BLaER1 (cell line): ENCODE measurements at regions not wholly inside any gene's neighbourhood (a gene's known extent, or its start where the extent isn't known, plus 50 kb on each side); places are given as distances from the start of the nearest gene placed in this dataset.

Experiments
- H3K27ac ChIP-seq: shearing (Covaris generic); formaldehyde crosslinking; 2 replicates; pipeline ENCODE4 v1.8.1; 2022
- H3K27me3 ChIP-seq: shearing (Covaris generic); formaldehyde crosslinking; 2 replicates; pipeline ENCODE4 v1.8.1; 2022
- H3K36me3 ChIP-seq: shearing (Covaris generic); formaldehyde crosslinking; 2 replicates; pipeline ENCODE4 v1.8.1; 2022
- H3K4me1 ChIP-seq: shearing (Covaris generic); formaldehyde crosslinking; 2 replicates; pipeline ENCODE4 v1.8.1; 2022
- H3K4me2 ChIP-seq: shearing (Covaris generic); formaldehyde crosslinking; 2 replicates; pipeline ENCODE4 v1.8.1; 2022
- H3K4me3 ChIP-seq: shearing (Covaris generic); formaldehyde crosslinking; 2 replicates; pipeline ENCODE4 v1.8.1; 2022
- H3K9ac ChIP-seq: shearing (Covaris generic); formaldehyde crosslinking; 2 replicates; pipeline ENCODE4 v1.8.1; 2022
- H3K9me3 ChIP-seq: shearing (Covaris generic); formaldehyde crosslinking; 2 replicates; pipeline ENCODE4 v1.8.1; 2022
- H4K20me1 ChIP-seq: shearing (Covaris generic); formaldehyde crosslinking; 2 replicates; pipeline ENCODE4 v1.8.1; 2022
- Cebpa-rat ChIP-seq: shearing (Covaris generic); IDR thresholded peaks from 2 replicates; pipeline ENCODE4 v1.8.1; 2022

DNA sequence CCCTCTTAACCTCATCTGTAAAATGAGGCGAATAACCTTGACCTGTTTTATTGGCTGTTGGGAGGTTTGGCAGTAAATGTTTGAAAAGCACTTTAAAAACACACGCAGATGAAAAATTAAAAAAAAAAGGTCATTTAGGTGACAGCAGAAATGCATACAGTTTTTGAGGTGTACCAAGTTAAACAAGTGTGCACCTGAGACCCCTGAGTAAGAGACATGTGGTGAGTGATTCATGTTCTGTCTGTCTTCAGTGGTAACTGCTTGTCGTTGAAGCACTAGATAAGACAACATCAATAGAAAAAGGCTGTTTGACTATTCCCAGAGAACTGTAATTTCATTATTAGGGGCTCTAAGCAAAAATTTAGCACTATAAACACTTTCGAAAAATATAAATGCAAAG lies 608.4 kb upstream of the PITX2 start:
- Histone ChIP-seq H3K9me3 (no peaks in the 10 kb centered on the region), H3K4me1 (no peaks in the 10 kb centered on the region), H3K4me3 (no peak overlapping the region), H3K4me2 (no peak overlapping the region), H4K20me1 (no peaks in the 10 kb centered on the region), H3K36me3 (no peaks in the 10 kb centered on the region), H3K27ac (no peak overlapping the region), H3K9ac (no peak overlapping the region), H3K27me3 (no peaks in the 10 kb centered on the region)
- TF ChIP-seq Cebpa-rat: no peak

- Histone ChIP-seq H3K36me3 (no peaks in the 10 kb centered on the region), H3K27ac (no peak overlapping the region), H3K4me2 (no peak overlapping the region), H3K9ac (no peak overlapping the region), H3K4me3 (no peak overlapping the region), H3K4me1 (no peaks in the 10 kb centered on the region), H4K20me1 (no peaks in the 10 kb centered on the region), H3K27me3 (no peaks in the 10 kb centered on the region), H3K9me3 (no peaks in the 10 kb centered on the region)
- no peak for TF ChIP-seq Cebpa-rat
Measured at GRCh38 chr4:111234939-111235338, 612.1 kb upstream of the PITX2 start.

DNA sequence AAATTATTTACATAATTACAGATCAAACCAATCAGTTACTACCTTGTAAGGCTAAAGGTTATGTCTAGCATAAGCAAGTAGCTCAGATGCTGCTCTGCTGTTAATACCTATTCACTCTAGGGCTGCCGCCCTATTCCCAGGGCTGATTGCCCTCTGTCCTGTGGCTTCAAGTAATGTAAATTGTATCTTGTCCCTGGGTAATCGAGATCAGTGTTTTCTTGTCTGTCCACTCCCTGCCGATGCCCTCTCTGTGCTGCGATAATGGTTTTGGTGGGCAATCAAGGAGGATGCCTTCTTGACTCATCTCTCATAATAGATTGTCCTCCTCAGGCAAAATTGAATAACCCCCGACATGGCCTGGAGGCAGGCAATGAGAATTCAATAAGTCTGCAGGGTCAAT lies 641.0 kb upstream of the PITX2 start:
- H3K4me1 ChIP-seq: no peaks in the 10 kb centered on the region
- no peak overlapping the region for H3K27ac ChIP-seq
- no peak overlapping the region for H3K4me3 ChIP-seq
- no peaks in the 10 kb centered on the region for H3K9me3 ChIP-seq
- no peaks in the 10 kb centered on the region for H3K36me3 ChIP-seq
- H3K9ac ChIP-seq: no peak overlapping the region
- no peaks in the 10 kb centered on the region for H4K20me1 ChIP-seq
- H3K4me2 ChIP-seq: no peak overlapping the region
- H3K27me3 ChIP-seq: no peaks in the 10 kb centered on the region
- no peak for TF ChIP-seq Cebpa-rat

DNA sequence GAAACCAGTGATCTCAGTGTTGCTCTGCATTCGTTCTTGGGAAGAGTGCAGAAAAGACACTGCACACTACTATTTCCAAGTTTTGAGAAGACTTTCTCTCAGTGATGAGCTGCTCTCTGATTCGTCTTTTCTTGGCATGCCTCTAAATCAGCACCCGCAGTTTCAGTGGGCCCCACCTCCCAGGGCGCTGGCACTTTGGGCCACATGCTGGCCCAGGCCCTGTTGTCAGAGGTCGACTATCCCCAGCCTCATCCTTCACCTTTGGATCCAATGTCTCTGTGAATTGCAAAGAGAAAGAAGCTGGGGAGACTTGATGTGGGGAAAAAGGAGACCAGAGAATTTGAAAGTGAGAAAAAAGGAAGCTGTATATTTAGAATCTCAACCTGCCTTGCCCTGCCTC lies 644.1 kb upstream of the PITX2 start:
- Histone ChIP-seq H3K4me3 (no peak overlapping the region), H3K4me2 (no peak overlapping the region), H3K9me3 (no peaks in the 10 kb centered on the region), H3K27ac (no peak overlapping the region), H3K4me1 (no peaks in the 10 kb centered on the region), H3K27me3 (no peaks in the 10 kb centered on the region), H4K20me1 (no peaks in the 10 kb centered on the region), H3K36me3 (no peaks in the 10 kb centered on the region), H3K9ac (no peak overlapping the region)
- TF ChIP-seq Cebpa-rat: no peak

- Histone ChIP-seq H3K27me3 (no peaks in the 10 kb centered on the region), H4K20me1 (no peaks in the 10 kb centered on the region), H3K27ac (no peak overlapping the region), H3K4me2 (no peak overlapping the region), H3K4me3 (no peak overlapping the region), H3K4me1 (no peaks in the 10 kb centered on the region), H3K9ac (no peak overlapping the region), H3K36me3 (no peaks in the 10 kb centered on the region), H3K9me3 (no peaks in the 10 kb centered on the region)
- no peak for TF ChIP-seq Cebpa-rat
Measured at GRCh38 chr4:111267786-111268185, 644.9 kb upstream of the PITX2 start.

GRCh38 chr4:111268769-111269414 lies 646.0 kb upstream of the PITX2 start:
- no peak for TF ChIP-seq Cebpa-rat
- Histone ChIP-seq H3K9me3 (no peaks in the 10 kb centered on the region), H3K4me3 (no peak overlapping the region), H3K9ac (no peak overlapping the region), H3K36me3 (no peaks in the 10 kb centered on the region), H4K20me1 (no peaks in the 10 kb centered on the region), H3K27ac (no peak overlapping the region), H3K27me3 (no peaks in the 10 kb centered on the region), H3K4me1 (no peaks in the 10 kb centered on the region), H3K4me2 (no peak overlapping the region)

DNA sequence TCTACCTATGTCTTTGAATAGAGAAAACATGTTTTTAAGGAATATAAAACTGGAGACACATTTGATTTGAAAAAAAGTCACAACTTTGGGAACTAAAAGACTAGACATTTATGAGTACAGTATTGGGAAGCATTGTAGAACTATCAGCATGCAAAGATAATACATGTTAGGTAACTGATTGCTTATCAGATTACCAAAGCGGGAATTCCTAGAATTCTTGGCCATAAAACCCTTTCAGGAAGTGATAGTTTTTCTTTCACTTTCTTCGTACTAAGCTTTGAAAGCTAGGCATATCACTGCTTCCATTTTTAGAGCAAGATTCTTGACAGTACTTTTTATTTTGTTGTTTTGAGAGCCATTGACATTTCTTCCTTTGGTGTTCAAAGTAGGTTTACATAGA lies 646.6 kb upstream of the PITX2 start:
- no peak overlapping the region for H3K4me2 ChIP-seq

GRCh38 chr4:111274060-111274459 lies 651.2 kb upstream of the PITX2 start:
- no peaks in the 10 kb centered on the region for H3K9me3 ChIP-seq
- no peak for TF ChIP-seq Cebpa-rat
- no peaks in the 10 kb centered on the region for H3K36me3 ChIP-seq
- no peak overlapping the region for H3K4me3 ChIP-seq
- no peaks in the 10 kb centered on the region for H4K20me1 ChIP-seq
- no peak overlapping the region for H3K27ac ChIP-seq
- H3K27me3 ChIP-seq: no peaks in the 10 kb centered on the region
- no peak overlapping the region for H3K4me2 ChIP-seq
- H3K9ac ChIP-seq: no peak overlapping the region
- H3K4me1 ChIP-seq: no peaks in the 10 kb centered on the region

More for the DNA sequence above, 646.6 kb upstream of the PITX2 start:
- no peak overlapping the region for H3K4me3 ChIP-seq
- H3K9ac ChIP-seq: no peak overlapping the region
- H3K36me3 ChIP-seq: no peaks in the 10 kb centered on the region
- no peaks in the 10 kb centered on the region for H3K27me3 ChIP-seq
- H4K20me1 ChIP-seq: no peaks in the 10 kb centered on the region
- H3K27ac ChIP-seq: no peak overlapping the region
- TF ChIP-seq Cebpa-rat: no peak
- no peaks in the 10 kb centered on the region for H3K9me3 ChIP-seq
- H3K4me1 ChIP-seq: no peaks in the 10 kb centered on the region

GRCh38 chr4:111274486-111274885 lies 651.6 kb upstream of the PITX2 start:
- no peak overlapping the region for H3K27ac ChIP-seq
- no peak for TF ChIP-seq Cebpa-rat
- H3K4me1 ChIP-seq: no peaks in the 10 kb centered on the region
- H3K4me2 ChIP-seq: no peak overlapping the region
- H4K20me1 ChIP-seq: no peaks in the 10 kb centered on the region
- H3K4me3 ChIP-seq: no peak overlapping the region
- no peaks in the 10 kb centered on the region for H3K27me3 ChIP-seq
- no peak overlapping the region for H3K9ac ChIP-seq
- H3K9me3 ChIP-seq: no peaks in the 10 kb centered on the region
- no peaks in the 10 kb centered on the region for H3K36me3 ChIP-seq

DNA sequence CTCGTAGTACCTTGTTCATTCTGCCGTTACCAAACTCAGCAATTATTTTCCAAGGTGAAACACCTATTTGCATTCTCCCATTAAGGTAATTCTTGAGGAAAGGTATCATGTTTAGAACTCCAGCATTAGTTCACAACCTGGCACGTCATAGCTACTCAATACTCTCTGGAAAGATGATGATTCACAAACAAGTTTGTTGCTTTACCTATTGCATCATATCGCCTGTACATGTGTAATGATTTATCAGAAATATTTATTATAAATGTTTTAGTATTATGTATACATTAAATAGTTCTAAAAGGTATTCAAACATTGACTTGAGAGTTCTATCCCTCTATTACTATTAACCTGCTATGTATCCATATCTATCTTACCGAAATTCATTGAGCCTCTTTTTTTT lies 658.3 kb upstream of the PITX2 start:
- no peaks in the 10 kb centered on the region for H3K27me3 ChIP-seq

DNA sequence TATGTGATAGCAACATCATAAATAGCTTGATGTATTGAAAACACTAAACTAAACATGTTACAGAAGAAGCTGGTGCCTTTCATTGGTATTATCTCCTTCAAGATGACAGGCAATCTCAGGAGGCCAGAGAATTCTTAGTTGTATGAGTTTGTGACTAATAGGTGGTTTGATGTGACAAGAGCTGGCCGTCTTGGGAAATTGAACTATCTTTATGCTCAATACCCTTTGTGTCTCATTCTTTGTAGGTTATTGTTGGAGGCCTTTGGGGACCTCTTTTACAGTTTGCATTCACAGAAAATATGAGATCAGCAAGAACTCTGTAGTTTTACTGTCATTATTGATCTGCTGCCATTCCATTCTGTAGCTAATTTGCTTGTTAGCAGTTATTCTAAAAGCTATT lies 659.2 kb upstream of the PITX2 start:
- TF ChIP-seq Cebpa-rat: no peak
- Histone ChIP-seq H3K27ac (no peak overlapping the region), H3K27me3 (no peaks in the 10 kb centered on the region), H4K20me1 (no peaks in the 10 kb centered on the region), H3K4me1 (no peaks in the 10 kb centered on the region), H3K4me3 (no peak overlapping the region), H3K4me2 (no peak overlapping the region), H3K36me3 (no peaks in the 10 kb centered on the region), H3K9me3 (no peaks in the 10 kb centered on the region), H3K9ac (no peak overlapping the region)

More for the DNA sequence above, 658.3 kb upstream of the PITX2 start:
- Histone ChIP-seq H3K4me2 (no peak overlapping the region), H3K36me3 (no peaks in the 10 kb centered on the region), H3K27ac (no peak overlapping the region), H4K20me1 (no peaks in the 10 kb centered on the region), H3K4me1 (no peaks in the 10 kb centered on the region), H3K9ac (no peak overlapping the region), H3K4me3 (no peak overlapping the region), H3K9me3 (no peaks in the 10 kb centered on the region)
- no peak for TF ChIP-seq Cebpa-rat
